ENCODE measurements at regions not wholly inside any gene's neighbourhood (a gene's known extent, or its start where the extent isn't known, plus 50 kb on each side); places are given as distances from the start of the nearest gene placed in this dataset.

DNA sequence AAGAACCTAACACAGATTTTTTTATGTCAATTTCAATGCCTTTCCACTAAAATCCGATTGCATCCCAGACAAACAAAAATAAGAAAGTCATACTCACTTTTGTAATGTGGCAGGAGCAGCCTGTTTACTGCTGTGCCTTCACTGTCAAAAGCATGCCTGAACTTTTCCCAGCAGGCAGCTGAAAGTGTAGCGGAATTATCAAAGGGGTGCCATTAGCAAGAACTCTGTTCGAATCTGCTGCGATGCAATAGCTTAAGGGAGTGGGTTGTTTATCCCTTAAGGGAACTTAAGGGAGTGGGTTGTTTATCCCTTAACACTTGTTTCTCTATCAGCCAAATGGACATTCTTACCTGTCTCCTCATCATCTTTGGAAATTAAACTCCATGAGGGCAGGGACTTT lies 243.5 kb downstream of the PAX3 start:
- Histone ChIP-seq H3K36me3 (ENCODE audit: control insufficient read depth in 4 of 4, insufficient read depth in 4 of 4, low read length in 4 of 4) (no peaks in the 10 kb centered on the region), H3K27me3 (ENCODE audit: control insufficient read depth in 3 of 3, insufficient read depth in 3 of 3, low read length in 2 of 3) (peaks cover 0 to 39% (median 27%) of the 10 kb centered on the region in 3 donors), H3K4me3 (no peak overlapping the region), H3K27ac (ENCODE audit: low read depth in 1 of 2, low read length in 1 of 2) (no peak overlapping the region), H3K4me1 (ENCODE audit: control insufficient read depth in 5 of 5, insufficient read depth in 5 of 5, low read length in 5 of 5) (peaks cover 0 to 24% (median 0%) of the 10 kb centered on the region in 5 donors), H3K9me3 (ENCODE audit: control insufficient read depth in 4 of 4, insufficient read depth in 3 of 4, low read length in 3 of 4) (no peaks in the 10 kb centered on the region), H3K9ac (ENCODE audit: insufficient read depth in 1 of 2, low read length in 2 of 2) (no peak overlapping the region)
- TF ChIP-seq, protein P1, sequence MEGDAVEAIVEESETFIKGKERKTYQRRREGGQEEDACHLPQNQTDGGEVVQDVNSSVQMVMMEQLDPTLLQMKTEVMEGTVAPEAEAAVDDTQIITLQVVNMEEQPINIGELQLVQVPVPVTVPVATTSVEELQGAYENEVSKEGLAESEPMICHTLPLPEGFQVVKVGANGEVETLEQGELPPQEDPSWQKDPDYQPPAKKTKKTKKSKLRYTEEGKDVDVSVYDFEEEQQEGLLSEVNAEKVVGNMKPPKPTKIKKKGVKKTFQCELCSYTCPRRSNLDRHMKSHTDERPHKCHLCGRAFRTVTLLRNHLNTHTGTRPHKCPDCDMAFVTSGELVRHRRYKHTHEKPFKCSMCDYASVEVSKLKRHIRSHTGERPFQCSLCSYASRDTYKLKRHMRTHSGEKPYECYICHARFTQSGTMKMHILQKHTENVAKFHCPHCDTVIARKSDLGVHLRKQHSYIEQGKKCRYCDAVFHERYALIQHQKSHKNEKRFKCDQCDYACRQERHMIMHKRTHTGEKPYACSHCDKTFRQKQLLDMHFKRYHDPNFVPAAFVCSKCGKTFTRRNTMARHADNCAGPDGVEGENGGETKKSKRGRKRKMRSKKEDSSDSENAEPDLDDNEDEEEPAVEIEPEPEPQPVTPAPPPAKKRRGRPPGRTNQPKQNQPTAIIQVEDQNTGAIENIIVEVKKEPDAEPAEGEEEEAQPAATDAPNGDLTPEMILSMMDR (IDR thresholded peaks at IDR 0.05; ENCODE audit: control extremely low read depth, extremely low read depth) = no peak
- no peak for ATAC-seq (ENCODE audit: insufficient read depth, low FRiP score)
- no peak for DNase-seq
- WGBS, 2 donors = 10 to 20% methylated on average over 4 of the region's 4 CpGs

DNA sequence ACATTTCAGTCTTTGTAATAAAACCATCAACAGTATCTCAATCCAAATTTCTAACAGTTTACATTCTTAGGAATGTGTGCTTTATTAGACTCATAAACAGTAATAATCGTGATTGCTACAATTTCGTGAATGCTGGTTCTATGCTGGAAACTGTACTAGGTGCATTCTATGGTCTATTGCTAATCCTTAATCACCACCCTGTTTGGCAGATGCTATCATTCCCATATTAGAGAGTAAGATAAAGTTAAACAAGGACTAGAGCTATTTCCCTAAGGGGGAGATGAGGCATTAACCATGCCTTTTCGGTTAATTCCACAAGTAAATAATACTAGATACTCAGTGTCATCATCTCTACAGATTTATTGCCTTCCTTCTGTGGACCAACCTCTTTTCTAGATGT lies 244.0 kb downstream of the PAX3 start:
- ATAC-seq (ENCODE audit: insufficient read depth, low FRiP score) (no peak), DNase-seq (no peak)
- no peak overlapping the region for H3K27ac ChIP-seq (ENCODE audit: low read depth in 1 of 2, low read length in 1 of 2)
- no peak overlapping the region for H3K4me3 ChIP-seq
- TF ChIP-seq, protein P1 (IDR thresholded peaks at IDR 0.05; ENCODE audit: control extremely low read depth, extremely low read depth) = no peak
- peaks cover 0 to 39% (median 25%) of the 10 kb centered on the region in 3 donors for H3K27me3 ChIP-seq (ENCODE audit: control insufficient read depth in 3 of 3, insufficient read depth in 3 of 3, low read length in 2 of 3)
- peaks cover 0 to 19% (median 0%) of the 10 kb centered on the region in 5 donors for H3K4me1 ChIP-seq (ENCODE audit: control insufficient read depth in 5 of 5, insufficient read depth in 5 of 5, low read length in 5 of 5)
- H3K36me3 ChIP-seq (ENCODE audit: control insufficient read depth in 4 of 4, insufficient read depth in 4 of 4, low read length in 4 of 4) = no peaks in the 10 kb centered on the region
- WGBS, 2 donors = 65 to 71% methylated on average over 3 of the region's 3 CpGs
- no peak overlapping the region for H3K9ac ChIP-seq (ENCODE audit: insufficient read depth in 1 of 2, low read length in 2 of 2)
- no peaks in the 10 kb centered on the region for H3K9me3 ChIP-seq (ENCODE audit: control insufficient read depth in 4 of 4, insufficient read depth in 3 of 4, low read length in 3 of 4)

DNA sequence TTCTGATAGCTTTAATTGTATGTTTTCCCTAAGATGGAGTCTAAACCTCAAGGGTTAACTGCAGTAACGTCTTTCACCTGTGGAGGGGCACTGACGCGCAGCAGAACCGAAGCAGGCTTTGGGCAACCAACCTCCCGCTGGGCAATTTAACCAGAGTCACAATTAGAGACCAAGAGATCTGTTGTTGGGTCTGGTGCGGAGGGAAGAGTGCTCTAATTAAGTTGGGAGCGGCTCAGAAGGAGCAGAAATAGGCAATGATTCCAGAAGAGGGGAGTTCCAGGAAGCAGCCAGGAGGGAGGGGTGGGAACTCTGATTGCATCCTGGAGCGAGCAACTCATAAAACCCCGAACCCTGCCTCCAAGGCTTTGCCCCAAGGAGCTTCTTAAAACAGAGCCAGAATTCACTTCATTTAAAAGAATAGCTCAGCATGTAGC lies 245.8 kb downstream of the PAX3 start:
- peaks cover 0 to 5% (median 0%) of the 10 kb centered on the region in 5 donors for H3K4me1 ChIP-seq (ENCODE audit: control insufficient read depth in 5 of 5, insufficient read depth in 5 of 5, low read length in 5 of 5)
- 7 to 9% methylated on average over 9 of the region's 9 CpGs for WGBS, 2 donors
- H3K36me3 ChIP-seq (ENCODE audit: control insufficient read depth in 4 of 4, insufficient read depth in 4 of 4, low read length in 4 of 4) = no peaks in the 10 kb centered on the region
- H3K27ac ChIP-seq (ENCODE audit: low read depth in 1 of 2, low read length in 1 of 2) = no peak overlapping the region
- TF ChIP-seq, protein P1 (IDR thresholded peaks at IDR 0.05; ENCODE audit: control extremely low read depth, extremely low read depth) = no peak
- H3K9ac ChIP-seq (ENCODE audit: insufficient read depth in 1 of 2, low read length in 2 of 2) = no peak overlapping the region
- peaks cover 0 to 35% (median 30%) of the 10 kb centered on the region in 3 donors for H3K27me3 ChIP-seq (ENCODE audit: control insufficient read depth in 3 of 3, insufficient read depth in 3 of 3, low read length in 2 of 3)
- no peaks in the 10 kb centered on the region for H3K9me3 ChIP-seq (ENCODE audit: control insufficient read depth in 4 of 4, insufficient read depth in 3 of 4, low read length in 3 of 4)
- ATAC-seq (ENCODE audit: insufficient read depth, low FRiP score) = no peak
- H3K4me3 ChIP-seq = no peak overlapping the region
- DNase-seq = no peak

DNA sequence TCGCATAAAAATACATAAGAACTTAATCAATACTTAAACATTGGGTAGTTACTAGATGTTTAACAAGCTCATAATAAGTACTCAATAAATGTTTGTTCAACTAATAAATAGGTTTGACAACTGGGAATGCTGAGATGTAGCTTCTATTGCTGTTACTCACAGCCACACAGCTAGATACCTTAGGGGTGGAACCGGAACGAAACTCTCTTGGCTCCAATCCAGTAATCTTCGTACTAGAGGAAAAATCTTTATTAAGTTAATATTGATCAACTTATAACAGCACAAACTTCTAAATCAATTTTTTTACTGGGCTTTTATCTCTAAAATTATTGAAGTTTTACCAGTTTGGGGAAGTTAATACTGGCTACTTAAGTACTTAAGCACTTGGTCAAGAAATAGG lies 247.8 kb downstream of the PAX3 start:
- TF ChIP-seq, protein P1 (IDR thresholded peaks at IDR 0.05; ENCODE audit: control extremely low read depth, extremely low read depth) = no peak
- no peaks in the 10 kb centered on the region for H3K36me3 ChIP-seq (ENCODE audit: control insufficient read depth in 4 of 4, insufficient read depth in 4 of 4, low read length in 4 of 4)
- H3K4me3 ChIP-seq = no peak overlapping the region
- DNase-seq (no peak), ATAC-seq (ENCODE audit: insufficient read depth, low FRiP score) (no peak)
- 60 to 78% methylated on average over 4 of the region's 4 CpGs for WGBS, 2 donors
- no peaks in the 10 kb centered on the region for H3K9me3 ChIP-seq (ENCODE audit: control insufficient read depth in 4 of 4, insufficient read depth in 3 of 4, low read length in 3 of 4)
- no peak overlapping the region for H3K9ac ChIP-seq (ENCODE audit: insufficient read depth in 1 of 2, low read length in 2 of 2)
- H3K27ac ChIP-seq (ENCODE audit: low read depth in 1 of 2, low read length in 1 of 2) = no peak overlapping the region
- peaks cover 0 to 25% (median 22%) of the 10 kb centered on the region in 3 donors for H3K27me3 ChIP-seq (ENCODE audit: control insufficient read depth in 3 of 3, insufficient read depth in 3 of 3, low read length in 2 of 3)
- no peaks in the 10 kb centered on the region for H3K4me1 ChIP-seq (ENCODE audit: control insufficient read depth in 5 of 5, insufficient read depth in 5 of 5, low read length in 5 of 5)

Measured in lung (tissue), 11 donors.